ENCODE measurements at regions not wholly inside any gene's neighbourhood (a gene's known extent, or its start where the extent isn't known, plus 50 kb on each side); places are given as distances from the start of the nearest gene placed in this dataset.

GRCh38 chr2:176453784-176454183 is 184.5 kb downstream of the MTX2 start:
- H3K9me3 ChIP-seq, result no peaks in the 10 kb centered on the region
- no peak overlapping the region for H3K27ac ChIP-seq
- H3K36me3 ChIP-seq, result no peaks in the 10 kb centered on the region
- no peak for DNase-seq
- ATAC-seq, result no peak
- no peak overlapping the region for H3K4me3 ChIP-seq
- intact Hi-C loops (cut with DNase I), result loop anchor here in 9 of 10 donors (1.0 to 10.0 kb wide), 9 partner anchors 101 to 321 kb away; no protein-coding TSS in a partner anchor
- TF ChIP-seq CTCF (IDR thresholded peaks at IDR 0.05), result no peak
- 92 to 93% methylated on average over 2 of the region's 2 CpGs for WGBS, 2 donors
- peaks cover 0 to 50% (median 4%) of the 10 kb centered on the region in 7 donors for H3K27me3 ChIP-seq
- H3K4me1 ChIP-seq, result peaks cover 0 to 21% (median 3%) of the 10 kb centered on the region in 9 donors

GRCh38 chr2:176454893-176455815 is 185.9 kb downstream of the MTX2 start:
- TF ChIP-seq CTCF (IDR thresholded peaks at IDR 0.05), result peak; percentile 81 to 97 (median 93)
- WGBS, 2 donors, result 15 to 16% methylated on average over 11 of the region's 11 CpGs

GRCh38 chr2:176455816-176456291 is 186.6 kb downstream of the MTX2 start:
- Histone ChIP-seq H3K27me3 (peaks cover 0 to 66% (median 10%) of the 10 kb centered on the region in 7 donors), H3K4me1 (peaks cover 0 to 26% (median 4%) of the 10 kb centered on the region in 9 donors), H3K27ac (peak overlapping the region in 7 of 10 donors; percentile 23 to 63 (median 56)), H3K9me3 (no peaks in the 10 kb centered on the region), H3K36me3 (no peaks in the 10 kb centered on the region), H3K4me3 (no peak overlapping the region)
- no peak for TF ChIP-seq CTCF (IDR thresholded peaks at IDR 0.05)
- ATAC-seq (peak; percentile 90 to 97 (median 94)), DNase-seq (peak; percentile 36 to 67)
- WGBS, 2 donors, result 36 to 40% methylated on average over 3 of the region's 3 CpGs
- intact Hi-C loops (cut with DNase I), result loop anchor here (1.0 to 10.0 kb wide), 11 partner anchors 35 to 316 kb away; no protein-coding TSS in a partner anchor

More at GRCh38 chr2:176454893-176455815, 185.9 kb downstream of the MTX2 start:
- H3K27me3 ChIP-seq, result peaks cover 0 to 64% (median 10%) of the 10 kb centered on the region in 7 donors
- H3K9me3 ChIP-seq, result no peaks in the 10 kb centered on the region
- no peaks in the 10 kb centered on the region for H3K36me3 ChIP-seq
- DNase-seq (peak; percentile 81 to 84), ATAC-seq (peak in 7 of 8 donors; percentile 34 to 78 (median 55))
- H3K4me3 ChIP-seq, result no peak overlapping the region
- intact Hi-C loops (cut with DNase I), result loop anchor here (1.0 to 10.0 kb wide), 12 partner anchors 97 to 323 kb away; no protein-coding TSS in a partner anchor
- H3K27ac ChIP-seq, result peak overlapping the region in 6 of 10 donors; percentile 23 to 63 (median 45)
- H3K4me1 ChIP-seq, result peaks cover 0 to 21% (median 3%) of the 10 kb centered on the region in 9 donors

- Histone ChIP-seq H3K27ac (no peak overlapping the region), H3K4me1 (peaks cover 0 to 40% (median 16%) of the 10 kb centered on the region in 9 donors), H3K4me3 (no peak overlapping the region), H3K36me3 (no peaks in the 10 kb centered on the region), H3K9me3 (no peaks in the 10 kb centered on the region), H3K27me3 (peaks cover 0 to 55% (median 14%) of the 10 kb centered on the region in 7 donors)
- no peak for TF ChIP-seq CTCF (IDR thresholded peaks at IDR 0.05)
- ATAC-seq, result no peak
- no peak for DNase-seq
- 46 to 52% methylated on average over 1 of the region's 1 CpG for WGBS, 2 donors
- intact Hi-C loops (cut with DNase I), result loop anchor here (2.0 to 10.0 kb wide), 7 partner anchors 33 to 315 kb away; no protein-coding TSS in a partner anchor
These were observed 188.2 kb downstream of the MTX2 start for GRCh38 chr2:176457481-176457880.

All from heart right ventricle (tissue), 16 donors.